GM12878 (cell line): ENCODE measurements at regions not wholly inside any gene's neighbourhood (a gene's known extent, or its start where the extent isn't known, plus 50 kb on each side); places are given as distances from the start of the nearest gene placed in this dataset.

Experiments
- ATAC-seq: fragments of 200-7000 bp; cut with Tn5 transposase; 3 replicates; pipeline ENCODE4 v1.9.1; 2020; ENCODE audit warnings: mild to moderate bottlenecking, moderate library complexity
- BruUV-seq: library from RNA; stranded (reverse); fragments of 400-500 nt; replicated peaks from 2 replicates; lab custom pipeline; 2021; lab: Mats Ljungman, UMichigan
- CTCF ChIA-PET: fragments of 300-600 bp; sonication (Branson Sonifier 250); formaldehyde crosslinking; extraction: SDS; loops from one replicate; lab custom pipeline; 2021; ENCODE audit warnings: inconsistent platforms; lab: Yijun Ruan, JAX
- POLR2A ChIA-PET: fragments of 350-600 bp; formaldehyde crosslinking; extraction: SDS; loops from one replicate; lab custom pipeline; 2021; ENCODE audit warnings: inconsistent platforms; lab: Charles Lee
- RAD21 ChIA-PET: fragments of 300-600 bp; sonication (Branson Sonifier 250); formaldehyde crosslinking; loops from one replicate; lab custom pipeline; 2023; ENCODE audit warnings: antibody characterized with exemption; ENCODE audit not compliant: unreplicated experiment; lab: Charles Lee
- SMC1A ChIA-PET: fragments of 300-600 bp; sonication (Branson Sonifier 250); formaldehyde crosslinking; loops from one replicate; lab custom pipeline; 2023; ENCODE audit not compliant: unreplicated experiment, uncharacterized antibody; lab: Charles Lee
- DNase-seq: peaks from one replicate; pipeline ENCODE4 v3.0.0-alpha.2; 2011; ENCODE audit warnings: low read depth, low spot score
- FAIRE-seq: peaks from 3 replicates; lab custom pipeline; 2011; peaks lifted over from hg19 to GRCh38; lab: Jason Lieb, UNC
- H2AFZ ChIP-seq: 2 replicates; pipeline ENCODE4 v1.6.0; 2011; ENCODE audit warnings: low read depth, low read length, control low read depth; ENCODE audit not compliant: control insufficient read depth
- H3K27ac ChIP-seq: 2 replicates; pipeline ENCODE4 v1.5.1; 2011; ENCODE audit warnings: control low read depth; ENCODE audit not compliant: control insufficient read depth, insufficient read depth
- H3K27me3 ChIP-seq, 2 experiments: replicated peaks in 1 of 2; 2 replicates each; pipeline versions ENCODE4 v1.6.0 to v1.6.1; 2011; ENCODE audit warnings: low read length in 1 of 2; ENCODE audit not compliant: control insufficient read depth in 2 of 2, insufficient read depth in 2 of 2
- H3K36me3 ChIP-seq, 2 experiments: 2 replicates each; pipeline ENCODE4 v1.5.1; 2011; ENCODE audit warnings: low read length in 1 of 2; ENCODE audit not compliant: control insufficient read depth in 2 of 2, insufficient read depth in 2 of 2
- H3K4me1 ChIP-seq: 2 replicates; pipeline ENCODE4 v1.6.1; 2011; ENCODE audit warnings: mild to moderate bottlenecking, low read length, moderate library complexity, mixed read lengths; ENCODE audit not compliant: control insufficient read depth, insufficient read depth
- H3K4me2 ChIP-seq: 2 replicates; pipeline ENCODE4 v1.6.0; 2011; ENCODE audit warnings: control low read depth; ENCODE audit not compliant: control insufficient read depth, insufficient read depth
- H3K4me3 ChIP-seq: fragments of 200-600 bp; sonication (generic); 2 replicates; pipeline ENCODE4 v1.5.1; 2016
- H3K79me2 ChIP-seq: 2 replicates; pipeline ENCODE4 v1.6.0; 2011; ENCODE audit warnings: low read length; ENCODE audit not compliant: control insufficient read depth, insufficient read depth
- H3K9ac ChIP-seq: 2 replicates; pipeline ENCODE4 v1.8.0; 2011; ENCODE audit warnings: low read length, control low read depth, mixed read lengths; ENCODE audit not compliant: control insufficient read depth, insufficient read depth
- H3K9me3 ChIP-seq: replicated peaks from 3 replicates; pipeline ENCODE4 v1.5.1; 2011; ENCODE audit warnings: mild to moderate bottlenecking, low read length; ENCODE audit not compliant: control insufficient read depth, insufficient read depth
- H4K20me1 ChIP-seq: 2 replicates; pipeline ENCODE4 v1.6.0; 2011; ENCODE audit not compliant: control insufficient read depth, insufficient read depth
- BCL11A ChIP-seq: IDR thresholded peaks from 2 replicates; pipeline ENCODE4 v1.6.1; 2011; ENCODE audit warnings: low read depth, low read length
- BMI1 ChIP-seq: fragments of 450-650 bp; IDR thresholded peaks from 2 replicates; pipeline ENCODE4 v1.6.1; 2016; ENCODE audit warnings: mild to moderate bottlenecking, moderate library complexity, borderline replicate concordance
- DPF2 ChIP-seq: fragments of 450-650 bp; IDR thresholded peaks from 2 replicates; pipeline ENCODE4 v1.6.1; 2017; ENCODE audit warnings: mild to moderate bottlenecking
- EGR1 ChIP-seq, 2 experiments: IDR thresholded peaks; 1 replicate in 1 of 2; 2 replicates in 1 of 2; pipeline ENCODE4 v1.6.1; 2011 to 2012; ENCODE audit warnings: low read depth in 2 of 2, low read length in 2 of 2, borderline replicate concordance in 1 of 2, mild to moderate bottlenecking in 1 of 2, moderate library complexity in 1 of 2
- FOXM1 ChIP-seq: IDR thresholded peaks from 2 replicates; pipeline ENCODE4 v1.6.1; 2012; ENCODE audit warnings: low read depth, mild to moderate bottlenecking, inconsistent platforms, low read length, moderate library complexity
- HDAC2 ChIP-seq: fragments of 200-600 bp; sonication (generic); IDR thresholded peaks from 2 replicates; pipeline ENCODE4 v1.6.1; 2017
- HDGF ChIP-seq: fragments of 450-650 bp; IDR thresholded peaks from 2 replicates; pipeline ENCODE4 v1.6.1; 2016; ENCODE audit warnings: antibody characterized with exemption
- JUND ChIP-seq: IDR thresholded peaks from 2 replicates; pipeline ENCODE4 v1.6.1; 2012; ENCODE audit warnings: low read depth, mild to moderate bottlenecking, low read length, improper control_type of control experiment, moderate library complexity
- MEF2B ChIP-seq: fragments of 450-650 bp; IDR thresholded peaks from 2 replicates; pipeline ENCODE4 v1.6.1; 2018; ENCODE audit warnings: mild to moderate bottlenecking, moderate library complexity; ENCODE audit not compliant: partially characterized antibody, poor library complexity, severe bottlenecking
- MTA3 ChIP-seq: IDR thresholded peaks from 2 replicates; pipeline ENCODE4 v1.6.1; 2012; ENCODE audit warnings: low read length, inconsistent platforms, borderline replicate concordance
- MYC ChIP-seq: IDR thresholded peaks from 2 replicates; pipeline ENCODE4 v1.6.1; 2011; ENCODE audit warnings: mild to moderate bottlenecking, low read length, moderate library complexity, inconsistent platforms; ENCODE audit not compliant: insufficient read depth, insufficient replicate concordance, insufficient read length, severe bottlenecking
- RB1 ChIP-seq: fragments of 450-650 bp; formaldehyde crosslinking; IDR thresholded peaks from 2 replicates; pipeline ENCODE4 v1.6.1; 2017; ENCODE audit warnings: mild to moderate bottlenecking, borderline replicate concordance
- SIX5 ChIP-seq: IDR thresholded peaks from 2 replicates; pipeline ENCODE4 v1.6.1; 2011; ENCODE audit warnings: mild to moderate bottlenecking, low read depth, low read length, moderate library complexity; ENCODE audit not compliant: severe bottlenecking
- SREBF1 ChIP-seq: IDR thresholded peaks from 2 replicates; pipeline ENCODE4 v1.6.1; 2012; ENCODE audit warnings: mild to moderate bottlenecking, low read length
- SREBF2 ChIP-seq: IDR thresholded peaks from 2 replicates; pipeline ENCODE4 v1.6.1; 2012; ENCODE audit warnings: mild to moderate bottlenecking, low read length
- TARDBP ChIP-seq: IDR thresholded peaks from 2 replicates; pipeline ENCODE4 v1.6.1; 2016; ENCODE audit warnings: borderline replicate concordance
- in situ Hi-C: fragments of 300-500 bp; cut with MboI; formaldehyde crosslinking; loops from 9 replicates; pipeline ENCODE4 v1.14.3; 2018; ENCODE audit warnings: mixed read lengths
- intact Hi-C: fragments of 100-400 bp; cut with micrococcal nuclease; formaldehyde crosslinking; loops from one replicate; pipeline ENCODE4 v1.14.2; 2022; ENCODE audit not compliant: unreplicated experiment
- TF ChIP-seq, protein P1 (sequence below): fragments of 450-650 bp; IDR thresholded peaks from 2 replicates; pipeline ENCODE4 v1.6.1; 2016; ENCODE audit warnings: mild to moderate bottlenecking, moderate library complexity, borderline replicate concordance

DNA sequence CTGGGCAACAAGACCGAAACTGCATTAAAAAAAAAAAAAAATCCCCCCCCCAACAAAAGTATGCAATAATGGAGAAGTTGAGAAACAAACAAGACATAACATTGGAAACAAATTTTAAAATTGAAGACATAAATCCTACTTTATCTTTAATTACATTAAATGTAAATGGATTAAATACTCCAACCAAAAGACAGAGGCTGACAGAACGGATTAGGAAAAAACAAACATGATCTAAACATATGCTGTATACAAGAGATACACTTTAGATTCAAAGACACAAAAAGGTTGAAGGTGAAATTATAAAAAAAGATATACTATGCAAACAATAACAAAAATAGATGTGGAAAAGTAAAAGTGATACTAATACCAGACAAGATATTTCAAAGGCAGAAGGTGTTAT is 350.8 kb upstream of the RGPD4 start (continued):
- TF ChIP-seq, protein P1, sequence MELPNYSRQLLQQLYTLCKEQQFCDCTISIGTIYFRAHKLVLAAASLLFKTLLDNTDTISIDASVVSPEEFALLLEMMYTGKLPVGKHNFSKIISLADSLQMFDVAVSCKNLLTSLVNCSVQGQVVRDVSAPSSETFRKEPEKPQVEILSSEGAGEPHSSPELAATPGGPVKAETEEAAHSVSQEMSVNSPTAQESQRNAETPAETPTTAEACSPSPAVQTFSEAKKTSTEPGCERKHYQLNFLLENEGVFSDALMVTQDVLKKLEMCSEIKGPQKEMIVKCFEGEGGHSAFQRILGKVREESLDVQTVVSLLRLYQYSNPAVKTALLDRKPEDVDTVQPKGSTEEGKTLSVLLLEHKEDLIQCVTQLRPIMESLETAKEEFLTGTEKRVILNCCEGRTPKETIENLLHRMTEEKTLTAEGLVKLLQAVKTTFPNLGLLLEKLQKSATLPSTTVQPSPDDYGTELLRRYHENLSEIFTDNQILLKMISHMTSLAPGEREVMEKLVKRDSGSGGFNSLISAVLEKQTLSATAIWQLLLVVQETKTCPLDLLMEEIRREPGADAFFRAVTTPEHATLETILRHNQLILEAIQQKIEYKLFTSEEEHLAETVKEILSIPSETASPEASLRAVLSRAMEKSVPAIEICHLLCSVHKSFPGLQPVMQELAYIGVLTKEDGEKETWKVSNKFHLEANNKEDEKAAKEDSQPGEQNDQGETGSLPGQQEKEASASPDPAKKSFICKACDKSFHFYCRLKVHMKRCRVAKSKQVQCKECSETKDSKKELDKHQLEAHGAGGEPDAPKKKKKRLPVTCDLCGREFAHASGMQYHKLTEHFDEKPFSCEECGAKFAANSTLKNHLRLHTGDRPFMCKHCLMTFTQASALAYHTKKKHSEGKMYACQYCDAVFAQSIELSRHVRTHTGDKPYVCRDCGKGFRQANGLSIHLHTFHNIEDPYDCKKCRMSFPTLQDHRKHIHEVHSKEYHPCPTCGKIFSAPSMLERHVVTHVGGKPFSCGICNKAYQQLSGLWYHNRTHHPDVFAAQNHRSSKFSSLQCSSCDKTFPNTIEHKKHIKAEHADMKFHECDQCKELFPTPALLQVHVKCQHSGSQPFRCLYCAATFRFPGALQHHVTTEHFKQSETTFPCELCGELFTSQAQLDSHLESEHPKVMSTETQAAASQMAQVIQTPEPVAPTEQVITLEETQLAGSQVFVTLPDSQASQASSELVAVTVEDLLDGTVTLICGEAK, result no peak

- ChIA-PET RAD21 (no interaction called here), CTCF (no interaction called here), SMC1A (no interaction called here), POLR2A (no interaction called here)
- Histone ChIP-seq H3K27ac (no peak overlapping the region), H3K27me3 (no peaks in the 10 kb centered on the region), H3K4me3 (no peak overlapping the region), H3K9me3 (no peaks in the 10 kb centered on the region), H3K9ac (no peak overlapping the region), H3K4me2 (no peak overlapping the region), H3K36me3 (no peaks in the 10 kb centered on the region), H3K79me2 (no peaks in the 10 kb centered on the region), H3K4me1 (no peaks in the 10 kb centered on the region), H4K20me1 (no peaks in the 10 kb centered on the region), H2AFZ (no peak overlapping the region)
- FAIRE-seq, result no peak
- BruUV-seq, result no TSS peak
- DNase-seq, result no peak
- ATAC-seq, result no peak
- intact Hi-C loops, result no loop called here
- in situ Hi-C loops, result no loop called here
- TF ChIP-seq MEF2B (no peak), TARDBP (no peak), BMI1 (no peak), SIX5 (no peak), MYC (no peak), BCL11A (no peak), DPF2 (no peak), JUND (no peak), HDAC2 (no peak), RB1 (no peak), MTA3 (no peak), FOXM1 (no peak), HDGF (no peak), EGR1 (IDR thresholded peaks at IDR 0.05; ENCODE audit: borderline replicate concordance in 1 of 2, low read depth in 2 of 2, low read length in 2 of 2) (no peak), SREBF1 (no peak), SREBF2 (no peak)
- TF ChIP-seq, protein P1, result no peak
These were observed 324.2 kb upstream of the RGPD4 start for GRCh38 chr2:107502539-107502938.
